CD14-positive monocyte (primary cell): ENCODE measurements at regions not wholly inside any gene's neighbourhood (a gene's known extent, or its start where the extent isn't known, plus 50 kb on each side); places are given as distances from the start of the nearest gene placed in this dataset.

Experiments
- DNase-seq, 3 donors: peaks; one replicate each; pipeline ENCODE4 v3.0.0-alpha.2; 2011 to 2022
- H2AFZ ChIP-seq: 2 replicates; pipeline ENCODE4 v1.6.0; 2012; ENCODE audit warnings: mild to moderate bottlenecking, low read depth, low read length, inconsistent platforms; ENCODE audit not compliant: insufficient read depth, poor library complexity, severe bottlenecking
- H3K27ac ChIP-seq, 2 donors: 1 replicate in 1 of 2; 2 replicates in 1 of 2; pipeline ENCODE4 v1.5.1; 2012 to 2013; ENCODE audit warnings: low read length in 2 of 2, control low read depth in 1 of 2, inconsistent platforms in 1 of 2, low read depth in 1 of 2, mild to moderate bottlenecking in 1 of 2
- H3K27me3 ChIP-seq, 2 donors: one replicate each; pipeline versions ENCODE4 v1.6.0 to v1.6.1; 2011 to 2013; ENCODE audit warnings: low read length in 2 of 2; ENCODE audit not compliant: control insufficient read depth in 2 of 2, insufficient read depth in 2 of 2
- H3K36me3 ChIP-seq, 2 donors: replicated peaks in 1 of 2; 1 replicate in 1 of 2; 2 replicates in 1 of 2; pipeline versions ENCODE4 v1.5.1 to v1.6.1; 2012 to 2013; ENCODE audit warnings: low read length in 2 of 2, control low read depth in 1 of 2, inconsistent platforms in 1 of 2, mild to moderate bottlenecking in 1 of 2; ENCODE audit not compliant: insufficient read depth in 2 of 2, control insufficient read depth in 1 of 2
- H3K4me1 ChIP-seq, 2 donors: 1 replicate in 1 of 2; 2 replicates in 1 of 2; pipeline versions ENCODE4 v1.5.1 to v1.6.1; 2012 to 2013; ENCODE audit warnings: low read length in 2 of 2, control low read depth in 1 of 2, inconsistent platforms in 1 of 2, mild to moderate bottlenecking in 1 of 2, moderate library complexity in 1 of 2; ENCODE audit not compliant: insufficient read depth in 2 of 2, control insufficient read depth in 1 of 2
- H3K4me2 ChIP-seq: replicated peaks from 2 replicates; pipeline ENCODE3; 2012; ENCODE audit warnings: low read length, moderate library complexity, mild to moderate bottlenecking; ENCODE audit not compliant: poor library complexity, severe bottlenecking; ENCODE audit errors: extremely low read depth
- H3K4me3 ChIP-seq, 3 experiments: fragments of 200-600 bp in 1 of 3; sonication (generic) in 1 of 3; replicated peaks in 1 of 3; 1 replicate in 2 of 3; 2 replicates in 1 of 3; pipeline ENCODE4 v1.5.1; 2011 to 2013; ENCODE audit warnings: low read length in 3 of 3, mild to moderate bottlenecking in 3 of 3, control low read depth in 2 of 3, low read depth in 2 of 3, inconsistent platforms in 1 of 3, moderate library complexity in 1 of 3
- H3K79me2 ChIP-seq: 2 replicates; pipeline ENCODE4 v1.6.0; 2012; ENCODE audit warnings: mild to moderate bottlenecking, control low read depth, inconsistent platforms, low read length, moderate library complexity; ENCODE audit not compliant: insufficient read depth
- H3K9ac ChIP-seq: 2 replicates; pipeline ENCODE4 v1.6.0; 2017; ENCODE audit warnings: low read length, mild to moderate bottlenecking; ENCODE audit not compliant: insufficient read depth, poor library complexity, severe bottlenecking
- H3K9me3 ChIP-seq, 2 donors: replicated peaks in 1 of 2; 1 replicate in 1 of 2; 2 replicates in 1 of 2; pipeline versions ENCODE4 v1.5.1 to v1.6.1; 2012 to 2013; ENCODE audit warnings: low read length in 2 of 2, control low read depth in 1 of 2; ENCODE audit not compliant: control insufficient read depth in 1 of 2, insufficient read depth in 1 of 2
- H4K20me1 ChIP-seq: 2 replicates; pipeline ENCODE4 v1.6.0; 2012; ENCODE audit warnings: mild to moderate bottlenecking, low read length, control low read depth, moderate library complexity; ENCODE audit not compliant: insufficient read depth
- H3K27ac Mint-ChIP-seq, 7 donors: one replicate each; pipeline ENCODE4 v1.8.0; 2020; ENCODE audit warnings: mild to moderate bottlenecking in 7 of 7, mixed read lengths in 7 of 7, moderate library complexity in 6 of 7, inconsistent platforms in 2 of 7
- H3K27me3 Mint-ChIP-seq, 3 donors: one replicate each; pipeline ENCODE4 v1.8.0; 2021 to 2022; ENCODE audit warnings: low read depth in 3 of 3, mild to moderate bottlenecking in 3 of 3, mixed read lengths in 3 of 3, moderate library complexity in 3 of 3, inconsistent platforms in 1 of 3
- H3K36me3 Mint-ChIP-seq, 2 donors: one replicate each; pipeline ENCODE4 v1.8.0; 2020; ENCODE audit warnings: mixed read lengths in 2 of 2, inconsistent platforms in 1 of 2, mild to moderate bottlenecking in 1 of 2
- H3K4me1 Mint-ChIP-seq: one replicate; pipeline ENCODE4 v1.8.0; 2020; ENCODE audit warnings: mild to moderate bottlenecking, mixed read lengths
- H3K4me3 Mint-ChIP-seq, 2 donors: one replicate each; pipeline ENCODE4 v1.8.0; 2020; ENCODE audit warnings: mild to moderate bottlenecking in 2 of 2, mixed read lengths in 2 of 2, moderate library complexity in 1 of 2
- H3K9me3 Mint-ChIP-seq, 7 donors: one replicate each; pipeline ENCODE4 v1.8.0; 2020 to 2022; ENCODE audit warnings: mixed read lengths in 7 of 7, mild to moderate bottlenecking in 6 of 7, moderate library complexity in 6 of 7, inconsistent platforms in 2 of 7
- WGBS: methylation state at CpG from one replicate; pipeline ENCODE4 v1.1.5; 2013; ENCODE audit warnings: missing lambda C conversion rate; ENCODE audit not compliant: insufficient coverage; 5-methylcytosine and 5-hydroxymethylcytosine counted together
- intact Hi-C, 2 donors: fragments of 100-400 bp; cut with micrococcal nuclease; formaldehyde crosslinking; loops; one replicate each; pipeline versions ENCODE4 v1.15.0 to v1.15.1; 2023
- TF ChIP-seq, protein P1 (sequence below): fragments of 200-600 bp; IDR thresholded peaks from one replicate; pipeline ENCODE4 v1.8.0; 2022; ENCODE audit warnings: antibody characterized with exemption, mild to moderate bottlenecking

DNA sequence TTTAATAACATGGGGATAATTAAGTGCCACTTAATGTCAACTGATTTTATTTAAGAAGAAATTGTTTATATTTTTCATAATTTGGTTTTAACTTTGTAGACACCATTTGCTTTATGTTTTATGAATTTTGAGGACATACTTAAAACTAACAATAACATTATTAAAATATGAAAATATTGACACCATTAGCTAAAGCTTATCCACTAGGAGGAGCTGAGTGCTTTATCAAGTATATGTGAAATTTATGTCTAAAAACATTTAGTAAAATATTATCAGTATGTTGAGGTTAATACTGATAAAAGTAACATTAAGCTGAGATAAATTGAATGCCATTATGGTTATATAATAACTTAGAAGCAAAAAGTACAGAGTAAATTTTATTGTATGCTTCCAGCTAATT, 622.1 kb downstream of the ARL4A start:
- Histone ChIP-seq H3K27me3 (no peaks in the 10 kb centered on the region), H3K4me2 (no peak overlapping the region), H2AFZ (no peak overlapping the region), H3K9ac (no peak overlapping the region), H3K27ac (no peak overlapping the region), H3K36me3 (no peaks in the 10 kb centered on the region), H4K20me1 (no peaks in the 10 kb centered on the region), H3K9me3 (peaks cover 15 to 26% of the 10 kb centered on the region in 2 donors), H3K4me3 (no peak overlapping the region), H3K79me2 (no peaks in the 10 kb centered on the region), H3K4me1 (no peaks in the 10 kb centered on the region)
- DNase-seq: no peak
- Mint-ChIP-seq H3K27ac (no peak overlapping the region), H3K9me3 (peaks cover 2 to 19% (median 14%) of the 10 kb centered on the region in 7 donors), H3K36me3 (no peaks in the 10 kb centered on the region), H3K4me3 (no peak overlapping the region), H3K4me1 (no peaks in the 10 kb centered on the region), H3K27me3 (peaks cover 0 to 3% (median 0%) of the 10 kb centered on the region in 3 donors)
- intact Hi-C loops: no loop called here
- TF ChIP-seq, protein P1, sequence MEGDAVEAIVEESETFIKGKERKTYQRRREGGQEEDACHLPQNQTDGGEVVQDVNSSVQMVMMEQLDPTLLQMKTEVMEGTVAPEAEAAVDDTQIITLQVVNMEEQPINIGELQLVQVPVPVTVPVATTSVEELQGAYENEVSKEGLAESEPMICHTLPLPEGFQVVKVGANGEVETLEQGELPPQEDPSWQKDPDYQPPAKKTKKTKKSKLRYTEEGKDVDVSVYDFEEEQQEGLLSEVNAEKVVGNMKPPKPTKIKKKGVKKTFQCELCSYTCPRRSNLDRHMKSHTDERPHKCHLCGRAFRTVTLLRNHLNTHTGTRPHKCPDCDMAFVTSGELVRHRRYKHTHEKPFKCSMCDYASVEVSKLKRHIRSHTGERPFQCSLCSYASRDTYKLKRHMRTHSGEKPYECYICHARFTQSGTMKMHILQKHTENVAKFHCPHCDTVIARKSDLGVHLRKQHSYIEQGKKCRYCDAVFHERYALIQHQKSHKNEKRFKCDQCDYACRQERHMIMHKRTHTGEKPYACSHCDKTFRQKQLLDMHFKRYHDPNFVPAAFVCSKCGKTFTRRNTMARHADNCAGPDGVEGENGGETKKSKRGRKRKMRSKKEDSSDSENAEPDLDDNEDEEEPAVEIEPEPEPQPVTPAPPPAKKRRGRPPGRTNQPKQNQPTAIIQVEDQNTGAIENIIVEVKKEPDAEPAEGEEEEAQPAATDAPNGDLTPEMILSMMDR: no peak

DNA sequence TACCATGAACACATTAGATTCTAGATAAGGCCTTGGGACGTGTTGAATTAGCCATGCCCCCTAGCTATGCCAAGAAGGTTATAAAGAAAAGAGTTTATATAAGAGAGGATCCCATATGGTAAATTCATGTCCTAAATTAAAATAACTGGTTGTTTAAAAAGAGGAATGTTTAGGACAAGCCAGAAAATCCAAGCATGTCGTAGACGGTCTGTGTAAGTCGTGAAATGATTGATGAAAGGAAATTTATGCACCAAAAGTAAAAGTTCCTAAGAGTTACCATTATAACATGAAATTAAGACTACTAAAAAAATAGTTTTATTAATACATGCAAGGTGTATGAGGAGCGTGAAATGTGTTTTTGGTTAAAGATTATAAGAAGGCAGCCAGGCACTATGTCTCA, 624.9 kb downstream of the ARL4A start:
- Histone ChIP-seq H3K27ac (no peak overlapping the region), H3K27me3 (no peaks in the 10 kb centered on the region), H4K20me1 (no peaks in the 10 kb centered on the region), H3K36me3 (no peaks in the 10 kb centered on the region), H3K4me3 (no peak overlapping the region), H3K9ac (no peak overlapping the region), H2AFZ (no peak overlapping the region), H3K9me3 (peaks cover 19 to 32% of the 10 kb centered on the region in 2 donors), H3K4me1 (no peaks in the 10 kb centered on the region), H3K4me2 (no peak overlapping the region), H3K79me2 (no peaks in the 10 kb centered on the region)
- Mint-ChIP-seq H3K9me3 (peaks cover 2 to 17% (median 13%) of the 10 kb centered on the region in 7 donors), H3K27ac (no peak overlapping the region), H3K36me3 (no peaks in the 10 kb centered on the region), H3K4me3 (no peak overlapping the region), H3K27me3 (no peaks in the 10 kb centered on the region), H3K4me1 (no peaks in the 10 kb centered on the region)
- intact Hi-C loops: no loop called here
- no peak for DNase-seq
- no CpG with 5 or more reads among the region's 5 CpGs for WGBS
- TF ChIP-seq, protein P1: no peak
